ENCODE measurements at regions not wholly inside any gene's neighbourhood (a gene's known extent, or its start where the extent isn't known, plus 50 kb on each side); places are given as distances from the start of the nearest gene placed in this dataset.

GRCh38 chr20:3354247-3354646 lies 53.2 kb downstream of the DNAAF9 start:
- in situ Hi-C loops (cut with MboI): no loop called here
- no peaks in the 10 kb centered on the region for H3F3A ChIP-seq (ENCODE audit: insufficient read depth)
- WGBS, 2 experiments (ENCODE audit: low coverage in 1 of 2, low lambda C conversion rate in 2 of 2, missing lambda C conversion rate in 2 of 2): 92 to 100% methylated on average over 1 of the region's 1 CpG
- no peaks in the 10 kb centered on the region for H3K9me3 ChIP-seq (ENCODE audit: low read depth)
- no peak overlapping the region for H3K4me2 ChIP-seq (ENCODE audit: unreplicated experiment)
- H3K27me3 ChIP-seq (replicated peaks; ENCODE audit: insufficient read depth): no peaks in the 10 kb centered on the region
- H4K20me1 ChIP-seq (ENCODE audit: insufficient read depth): no peaks in the 10 kb centered on the region
- no peak for DNase-seq
- no peaks in the 10 kb centered on the region for H3K9me2 ChIP-seq (ENCODE audit: insufficient read depth)
- no peak overlapping the region for H3K27ac ChIP-seq
- H3K36me3 ChIP-seq (ENCODE audit: low read depth): 0 out of 2 replicates have a peak, but pooled peaks cover 7% of the 10 kb centered on the region
- no peaks in the 10 kb centered on the region for H3K4me1 ChIP-seq (ENCODE audit: insufficient read depth)
- TF ChIP-seq EZH2 (IDR thresholded peaks at IDR 0.05; ENCODE audit: insufficient read depth, poor library complexity, severe bottlenecking): no peak
- TF ChIP-seq EZH2phosphoT487 (IDR thresholded peaks at IDR 0.05; ENCODE audit: insufficient read depth, low read depth): no peak
- H2AFZ ChIP-seq: no peak overlapping the region
- no peak overlapping the region for H3K4me3 ChIP-seq
- H3K79me2 ChIP-seq (ENCODE audit: insufficient read depth): no peaks in the 10 kb centered on the region
- H3K9ac ChIP-seq: no peak overlapping the region

GRCh38 chr20:3353646-3354045 lies 53.8 kb downstream of the DNAAF9 start:
- WGBS, 2 experiments (ENCODE audit: low coverage in 1 of 2, low lambda C conversion rate in 2 of 2, missing lambda C conversion rate in 2 of 2): 94 to 98% methylated on average over 2 of the region's 2 CpGs
- Histone ChIP-seq H3K4me3 (no peak overlapping the region), H3K36me3 (ENCODE audit: low read depth) (0 out of 2 replicates have a peak, but pooled peaks cover 7% of the 10 kb centered on the region), H4K20me1 (ENCODE audit: insufficient read depth) (no peaks in the 10 kb centered on the region), H3K27me3 (replicated peaks; ENCODE audit: insufficient read depth) (no peaks in the 10 kb centered on the region), H3K4me2 (ENCODE audit: unreplicated experiment) (no peak overlapping the region), H3K79me2 (ENCODE audit: insufficient read depth) (no peaks in the 10 kb centered on the region), H3K9ac (no peak overlapping the region), H2AFZ (no peak overlapping the region), H3F3A (ENCODE audit: insufficient read depth) (no peaks in the 10 kb centered on the region), H3K9me2 (ENCODE audit: insufficient read depth) (no peaks in the 10 kb centered on the region), H3K4me1 (ENCODE audit: insufficient read depth) (no peaks in the 10 kb centered on the region), H3K9me3 (ENCODE audit: low read depth) (no peaks in the 10 kb centered on the region), H3K27ac (no peak overlapping the region)
- in situ Hi-C loops (cut with MboI): no loop called here
- no peak for TF ChIP-seq EZH2phosphoT487 (IDR thresholded peaks at IDR 0.05; ENCODE audit: insufficient read depth, low read depth)
- no peak for TF ChIP-seq EZH2 (IDR thresholded peaks at IDR 0.05; ENCODE audit: insufficient read depth, poor library complexity, severe bottlenecking)
- no peak for DNase-seq

GRCh38 chr20:3352202-3352601 lies 55.3 kb downstream of the DNAAF9 start:
- H3K4me2 ChIP-seq (ENCODE audit: unreplicated experiment): no peak overlapping the region
- no peaks in the 10 kb centered on the region for H3K79me2 ChIP-seq (ENCODE audit: insufficient read depth)
- no peaks in the 10 kb centered on the region for H3K9me3 ChIP-seq (ENCODE audit: low read depth)
- no peaks in the 10 kb centered on the region for H3K4me1 ChIP-seq (ENCODE audit: insufficient read depth)
- H3K9ac ChIP-seq: no peak overlapping the region
- H3K36me3 ChIP-seq (ENCODE audit: low read depth): 0 out of 2 replicates have a peak, but pooled peaks cover 10% of the 10 kb centered on the region
- no peaks in the 10 kb centered on the region for H3K27me3 ChIP-seq (replicated peaks; ENCODE audit: insufficient read depth)
- no peaks in the 10 kb centered on the region for H4K20me1 ChIP-seq (ENCODE audit: insufficient read depth)
- no peaks in the 10 kb centered on the region for H3F3A ChIP-seq (ENCODE audit: insufficient read depth)
- TF ChIP-seq EZH2phosphoT487 (IDR thresholded peaks at IDR 0.05; ENCODE audit: insufficient read depth, low read depth) (no peak), EZH2 (IDR thresholded peaks at IDR 0.05; ENCODE audit: insufficient read depth, poor library complexity, severe bottlenecking) (no peak)
- H3K27ac ChIP-seq: no peak overlapping the region
- DNase-seq: no peak
- H3K4me3 ChIP-seq: no peak overlapping the region
- H3K9me2 ChIP-seq (ENCODE audit: insufficient read depth): no peaks in the 10 kb centered on the region
- no peak overlapping the region for H2AFZ ChIP-seq
- 91 to 93% methylated on average over 6 of the region's 6 CpGs for WGBS, 2 experiments (ENCODE audit: low coverage in 1 of 2, low lambda C conversion rate in 2 of 2, missing lambda C conversion rate in 2 of 2)
- in situ Hi-C loops (cut with MboI): no loop called here

GRCh38 chr20:3350422-3350821 lies 57.0 kb downstream of the DNAAF9 start:
- H3K36me3 ChIP-seq (ENCODE audit: low read depth): peaks cover 25% of the 10 kb centered on the region
- no peaks in the 10 kb centered on the region for H3K9me3 ChIP-seq (ENCODE audit: low read depth)
- H3K27ac ChIP-seq: no peak overlapping the region
- H3K27me3 ChIP-seq (replicated peaks; ENCODE audit: insufficient read depth): no peaks in the 10 kb centered on the region
- no peaks in the 10 kb centered on the region for H3K9me2 ChIP-seq (ENCODE audit: insufficient read depth)
- no peaks in the 10 kb centered on the region for H4K20me1 ChIP-seq (ENCODE audit: insufficient read depth)
- no peak for DNase-seq
- TF ChIP-seq EZH2phosphoT487 (IDR thresholded peaks at IDR 0.05; ENCODE audit: insufficient read depth, low read depth) (no peak), EZH2 (IDR thresholded peaks at IDR 0.05; ENCODE audit: insufficient read depth, poor library complexity, severe bottlenecking) (no peak)
- H3K4me3 ChIP-seq: no peak overlapping the region
- no peak overlapping the region for H3K9ac ChIP-seq
- in situ Hi-C loops (cut with MboI): no loop called here
- 92 to 94% methylated on average over 1 of the region's 1 CpG for WGBS, 2 experiments (ENCODE audit: low coverage in 1 of 2, low lambda C conversion rate in 2 of 2, missing lambda C conversion rate in 2 of 2)
- no peak overlapping the region for H2AFZ ChIP-seq
- H3K4me2 ChIP-seq (ENCODE audit: unreplicated experiment): no peak overlapping the region
- H3K79me2 ChIP-seq (ENCODE audit: insufficient read depth): no peaks in the 10 kb centered on the region
- no peaks in the 10 kb centered on the region for H3F3A ChIP-seq (ENCODE audit: insufficient read depth)
- H3K4me1 ChIP-seq (ENCODE audit: insufficient read depth): no peaks in the 10 kb centered on the region

GRCh38 chr20:3349786-3350185 lies 57.7 kb downstream of the DNAAF9 start:
- no peaks in the 10 kb centered on the region for H3K9me2 ChIP-seq (ENCODE audit: insufficient read depth)
- H3K4me1 ChIP-seq (ENCODE audit: insufficient read depth): no peaks in the 10 kb centered on the region
- H3K9ac ChIP-seq: no peak overlapping the region
- 94 to 100% methylated on average over 2 of the region's 2 CpGs for WGBS, 2 experiments (ENCODE audit: low coverage in 1 of 2, low lambda C conversion rate in 2 of 2, missing lambda C conversion rate in 2 of 2)
- no peak overlapping the region for H3K27ac ChIP-seq
- H3K36me3 ChIP-seq (ENCODE audit: low read depth): peaks cover 29% of the 10 kb centered on the region
- DNase-seq: no peak
- no peaks in the 10 kb centered on the region for H4K20me1 ChIP-seq (ENCODE audit: insufficient read depth)
- H2AFZ ChIP-seq: no peak overlapping the region
- no peaks in the 10 kb centered on the region for H3K79me2 ChIP-seq (ENCODE audit: insufficient read depth)
- H3K9me3 ChIP-seq (ENCODE audit: low read depth): no peaks in the 10 kb centered on the region
- no peak overlapping the region for H3K4me2 ChIP-seq (ENCODE audit: unreplicated experiment)
- H3K4me3 ChIP-seq: no peak overlapping the region
- in situ Hi-C loops (cut with MboI): no loop called here
- TF ChIP-seq EZH2phosphoT487 (IDR thresholded peaks at IDR 0.05; ENCODE audit: insufficient read depth, low read depth) (no peak), EZH2 (IDR thresholded peaks at IDR 0.05; ENCODE audit: insufficient read depth, poor library complexity, severe bottlenecking) (no peak)
- H3K27me3 ChIP-seq (replicated peaks; ENCODE audit: insufficient read depth): no peaks in the 10 kb centered on the region
- no peaks in the 10 kb centered on the region for H3F3A ChIP-seq (ENCODE audit: insufficient read depth)
